ENCODE measurements at regions not wholly inside any gene's neighbourhood (a gene's known extent, or its start where the extent isn't known, plus 50 kb on each side); places are given as distances from the start of the nearest gene placed in this dataset.

- ChIA-PET POLR2A (interaction anchor here (1.2 kb wide), 1 partner anchor 477 kb away, joined by 5 read pairs; no protein-coding TSS in a partner anchor), CTCF (interaction anchor here (0.6 to 2.3 kb wide), 4 partner anchors 27 to 568 kb away, joined by 3 to 7 read pairs (median 3); no protein-coding TSS in a partner anchor)
- Histone ChIP-seq H3K4me3 (ENCODE audit: low read depth, low read length) (no peak overlapping the region), H3K9me3 (ENCODE audit: control insufficient read depth, insufficient read depth, low read depth, low read length) (no peaks in the 10 kb centered on the region), H3K36me3 (ENCODE audit: control insufficient read depth in 2 of 2, insufficient read depth in 1 of 2, low read length in 2 of 2) (no peaks in the 10 kb centered on the region), H3K4me1 (ENCODE audit: control insufficient read depth, insufficient read depth, low read length) (peaks cover 17% of the 10 kb centered on the region), H3K27ac (ENCODE audit: extremely low read depth, low read depth, low read length) (no peak overlapping the region)
- TF ChIP-seq, protein P1, sequence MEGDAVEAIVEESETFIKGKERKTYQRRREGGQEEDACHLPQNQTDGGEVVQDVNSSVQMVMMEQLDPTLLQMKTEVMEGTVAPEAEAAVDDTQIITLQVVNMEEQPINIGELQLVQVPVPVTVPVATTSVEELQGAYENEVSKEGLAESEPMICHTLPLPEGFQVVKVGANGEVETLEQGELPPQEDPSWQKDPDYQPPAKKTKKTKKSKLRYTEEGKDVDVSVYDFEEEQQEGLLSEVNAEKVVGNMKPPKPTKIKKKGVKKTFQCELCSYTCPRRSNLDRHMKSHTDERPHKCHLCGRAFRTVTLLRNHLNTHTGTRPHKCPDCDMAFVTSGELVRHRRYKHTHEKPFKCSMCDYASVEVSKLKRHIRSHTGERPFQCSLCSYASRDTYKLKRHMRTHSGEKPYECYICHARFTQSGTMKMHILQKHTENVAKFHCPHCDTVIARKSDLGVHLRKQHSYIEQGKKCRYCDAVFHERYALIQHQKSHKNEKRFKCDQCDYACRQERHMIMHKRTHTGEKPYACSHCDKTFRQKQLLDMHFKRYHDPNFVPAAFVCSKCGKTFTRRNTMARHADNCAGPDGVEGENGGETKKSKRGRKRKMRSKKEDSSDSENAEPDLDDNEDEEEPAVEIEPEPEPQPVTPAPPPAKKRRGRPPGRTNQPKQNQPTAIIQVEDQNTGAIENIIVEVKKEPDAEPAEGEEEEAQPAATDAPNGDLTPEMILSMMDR (tag by site-specific recombination; IDR thresholded peaks at IDR 0.05), result no peak
- no peak for TF ChIP-seq ZBTB7A (tag by site-specific recombination; IDR thresholded peaks at IDR 0.05; ENCODE audit: low read depth)
- TF ChIP-seq ZNF311 (tag by site-specific recombination; IDR thresholded peaks at IDR 0.05; ENCODE audit: borderline replicate concordance), result no peak
- TF ChIP-seq ZNF18 (tag by site-specific recombination; IDR thresholded peaks at IDR 0.05), result no peak
- TF ChIP-seq, protein P2, sequence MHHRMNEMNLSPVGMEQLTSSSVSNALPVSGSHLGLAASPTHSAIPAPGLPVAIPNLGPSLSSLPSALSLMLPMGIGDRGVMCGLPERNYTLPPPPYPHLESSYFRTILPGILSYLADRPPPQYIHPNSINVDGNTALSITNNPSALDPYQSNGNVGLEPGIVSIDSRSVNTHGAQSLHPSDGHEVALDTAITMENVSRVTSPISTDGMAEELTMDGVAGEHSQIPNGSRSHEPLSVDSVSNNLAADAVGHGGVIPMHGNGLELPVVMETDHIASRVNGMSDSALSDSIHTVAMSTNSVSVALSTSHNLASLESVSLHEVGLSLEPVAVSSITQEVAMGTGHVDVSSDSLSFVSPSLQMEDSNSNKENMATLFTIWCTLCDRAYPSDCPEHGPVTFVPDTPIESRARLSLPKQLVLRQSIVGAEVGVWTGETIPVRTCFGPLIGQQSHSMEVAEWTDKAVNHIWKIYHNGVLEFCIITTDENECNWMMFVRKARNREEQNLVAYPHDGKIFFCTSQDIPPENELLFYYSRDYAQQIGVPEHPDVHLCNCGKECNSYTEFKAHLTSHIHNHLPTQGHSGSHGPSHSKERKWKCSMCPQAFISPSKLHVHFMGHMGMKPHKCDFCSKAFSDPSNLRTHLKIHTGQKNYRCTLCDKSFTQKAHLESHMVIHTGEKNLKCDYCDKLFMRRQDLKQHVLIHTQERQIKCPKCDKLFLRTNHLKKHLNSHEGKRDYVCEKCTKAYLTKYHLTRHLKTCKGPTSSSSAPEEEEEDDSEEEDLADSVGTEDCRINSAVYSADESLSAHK (tag by site-specific recombination; IDR thresholded peaks at IDR 0.05), result no peak
- TF ChIP-seq ZNF571 (tag by site-specific recombination; IDR thresholded peaks at IDR 0.05), result no peak
- TF ChIP-seq ZNF398 (tag by site-specific recombination; IDR thresholded peaks at IDR 0.05), result no peak
- TF ChIP-seq ZNF664 (tag by site-specific recombination; IDR thresholded peaks at IDR 0.05), result no peak
- TF ChIP-seq ZNF433 (tag by site-specific recombination; IDR thresholded peaks at IDR 0.05; ENCODE audit: low read depth), result no peak
- TF ChIP-seq ZBTB49 (tag by site-specific recombination; IDR thresholded peaks at IDR 0.05; ENCODE audit: low read depth), result no peak
- no peak for TF ChIP-seq ZNF777 (tag by site-specific recombination; IDR thresholded peaks at IDR 0.05; ENCODE audit: borderline replicate concordance)
- TF ChIP-seq TRIM28 (IDR thresholded peaks at IDR 0.05; ENCODE audit: borderline replicate concordance, low read length), result no peak
These were observed 312.4 kb downstream of the MTX2 start for GRCh38 chr2:176581557-176582165.

DNA sequence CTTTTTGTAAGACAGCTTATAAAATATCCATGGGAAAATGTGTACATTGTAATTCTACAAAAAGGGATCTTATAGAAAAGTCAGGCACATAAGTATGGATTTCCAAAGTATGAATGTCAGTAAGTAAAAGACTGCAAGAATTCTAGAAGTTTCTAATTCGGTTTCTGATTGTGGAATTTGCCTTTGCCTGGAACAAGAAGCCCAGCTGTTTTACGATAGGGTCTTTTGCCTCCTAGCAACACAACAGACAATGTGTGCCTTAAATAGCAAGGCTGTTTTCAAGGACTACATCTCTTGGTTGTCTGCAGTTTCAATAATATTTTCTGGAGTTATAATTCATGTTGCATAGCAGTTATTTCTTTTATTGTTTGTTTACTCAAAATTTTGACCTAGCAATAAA lies 312.9 kb downstream of the MTX2 start:
- CTCF ChIA-PET, result interaction anchor here (0.6 to 2.3 kb wide), 2 partner anchors 28 to 567 kb away, joined by 3 to 7 read pairs; no protein-coding TSS in a partner anchor
- H3K27ac ChIP-seq (ENCODE audit: extremely low read depth, low read depth, low read length), result no peak overlapping the region
- no peaks in the 10 kb centered on the region for H3K9me3 ChIP-seq (ENCODE audit: control insufficient read depth, insufficient read depth, low read depth, low read length)
- peaks cover 17% of the 10 kb centered on the region for H3K4me1 ChIP-seq (ENCODE audit: control insufficient read depth, insufficient read depth, low read length)
- TF ChIP-seq, protein P1 (tag by site-specific recombination; IDR thresholded peaks at IDR 0.05), result no peak
- TF ChIP-seq TRIM28 (IDR thresholded peaks at IDR 0.05; ENCODE audit: borderline replicate concordance, low read length) (no peak), ZFP69B (tag by site-specific recombination; IDR thresholded peaks at IDR 0.05) (no peak)
- H3K36me3 ChIP-seq (ENCODE audit: control insufficient read depth in 2 of 2, insufficient read depth in 1 of 2, low read length in 2 of 2), result no peaks in the 10 kb centered on the region
- H3K4me3 ChIP-seq (ENCODE audit: low read depth, low read length), result no peak overlapping the region
- POLR2A ChIA-PET, result interaction anchor here (1.1 kb wide), 1 partner anchor 15 kb away, joined by 4 read pairs; no protein-coding TSS in a partner anchor
